Bronchial epithelial cell (primary cell): ENCODE measurements at regions not wholly inside any gene's neighbourhood (a gene's known extent, or its start where the extent isn't known, plus 50 kb on each side); places are given as distances from the start of the nearest gene placed in this dataset.

Experiments used
- DNase-seq: peaks from one replicate; pipeline ENCODE4 v3.0.0-alpha.2; 2010; ENCODE audit warnings: low read depth
- FAIRE-seq: peaks from 2 replicates; lab custom pipeline; 2011; peaks lifted over from hg19 to GRCh38; lab: Jason Lieb, UNC
- H3K27me3 ChIP-seq: 2 replicates; pipeline ENCODE4 v1.5.1; 2011; ENCODE audit warnings: low read length; ENCODE audit not compliant: control insufficient read depth, insufficient read depth
- H3K36me3 ChIP-seq: 2 replicates; pipeline ENCODE4 v1.5.1; 2011; ENCODE audit warnings: low read length; ENCODE audit not compliant: control insufficient read depth, insufficient read depth
- H3K4me3 ChIP-seq: 2 replicates; pipeline ENCODE4 v1.5.1; 2011; ENCODE audit warnings: mild to moderate bottlenecking, low read depth, low read length, control low read depth
- CTCF ChIP-seq: IDR thresholded peaks from 2 replicates; pipeline ENCODE4 v1.5.1; 2011; ENCODE audit warnings: mild to moderate bottlenecking, moderate library complexity, low read length, control low read depth, inconsistent platforms; ENCODE audit not compliant: insufficient read depth, severe bottlenecking

- DNase-seq = no peak
- Histone ChIP-seq H3K27me3 (no peaks in the 10 kb centered on the region), H3K4me3 (no peak overlapping the region), H3K36me3 (no peaks in the 10 kb centered on the region)
- no peak for TF ChIP-seq CTCF
- FAIRE-seq = no peak
These were observed 409.7 kb upstream of the SPRED2 start for GRCh38 chr2:65842104-65842503.

GRCh38 chr2:65835975-65836549, 403.7 kb upstream of the SPRED2 start:
- Histone ChIP-seq H3K27me3 (no peaks in the 10 kb centered on the region), H3K4me3 (no peak overlapping the region), H3K36me3 (no peaks in the 10 kb centered on the region)
- DNase-seq (no peak), FAIRE-seq (no peak)
- TF ChIP-seq CTCF = no peak

GRCh38 chr2:65834771-65835475, 402.5 kb upstream of the SPRED2 start:
- Histone ChIP-seq H3K27me3 (no peaks in the 10 kb centered on the region), H3K36me3 (no peaks in the 10 kb centered on the region), H3K4me3 (no peak overlapping the region)
- DNase-seq (no peak), FAIRE-seq (no peak)
- no peak for TF ChIP-seq CTCF

GRCh38 chr2:65834062-65834461, 401.7 kb upstream of the SPRED2 start:
- no peaks in the 10 kb centered on the region for H3K36me3 ChIP-seq
- no peaks in the 10 kb centered on the region for H3K27me3 ChIP-seq
- FAIRE-seq (no peak), DNase-seq (no peak)
- no peak overlapping the region for H3K4me3 ChIP-seq
- TF ChIP-seq CTCF = no peak

- TF ChIP-seq CTCF = no peak
- H3K27me3 ChIP-seq = no peaks in the 10 kb centered on the region
- DNase-seq (no peak), FAIRE-seq (no peak)
- no peaks in the 10 kb centered on the region for H3K36me3 ChIP-seq
- H3K4me3 ChIP-seq = no peak overlapping the region
These were observed 399.1 kb upstream of the SPRED2 start for GRCh38 chr2:65831509-65831908.
